ENCODE measurements at regions not wholly inside any gene's neighbourhood (a gene's known extent, or its start where the extent isn't known, plus 50 kb on each side); places are given as distances from the start of the nearest gene placed in this dataset.
"Not testable (repeated sequence)": the region's sequence is repeated elsewhere in the genome, so short reads cannot be mapped to it uniquely, and the experiment has no call there.

DNA sequence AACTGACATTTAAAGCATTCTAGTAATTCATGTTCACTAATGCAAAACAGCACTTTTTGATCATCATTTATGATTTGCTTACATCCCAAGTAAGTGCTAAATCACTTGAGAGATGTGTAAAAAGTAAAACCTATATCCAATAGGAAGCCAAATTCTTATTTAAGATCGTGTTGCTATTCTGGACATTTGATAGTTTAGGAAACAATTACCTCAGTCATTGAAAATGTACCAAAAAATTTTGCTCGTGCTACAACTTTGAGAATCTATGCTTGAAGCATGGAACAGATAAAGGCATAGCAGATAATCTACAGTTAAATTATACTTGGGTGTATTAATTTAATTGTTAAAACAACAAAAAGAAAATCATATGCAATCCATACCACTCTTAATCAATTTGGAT lies 571.6 kb upstream of the NR2F2 start:
- DNase-seq (ENCODE audit: low spot score): no peak

DNA sequence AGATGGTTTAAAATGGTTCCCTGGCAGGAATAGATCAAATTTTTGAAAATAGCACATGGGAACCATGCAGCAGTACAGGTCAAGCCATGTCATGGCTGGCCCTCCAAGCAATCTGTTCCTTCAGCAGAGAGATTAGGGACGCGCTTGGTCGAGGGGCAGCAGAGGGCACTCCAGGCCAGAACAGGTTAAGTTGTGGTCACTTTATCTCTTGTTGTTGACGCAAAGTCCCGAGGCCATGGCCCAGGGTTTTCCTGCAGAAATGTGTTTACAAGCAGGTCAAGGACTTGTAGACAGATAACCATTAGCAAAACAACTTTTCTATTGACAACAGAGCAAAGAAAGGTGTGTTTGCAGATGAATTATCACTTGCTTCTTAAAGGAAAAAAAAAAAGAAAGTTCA lies 570.0 kb upstream of the NR2F2 start:
- DNase-seq (ENCODE audit: low spot score): peak; percentile 83

DNA sequence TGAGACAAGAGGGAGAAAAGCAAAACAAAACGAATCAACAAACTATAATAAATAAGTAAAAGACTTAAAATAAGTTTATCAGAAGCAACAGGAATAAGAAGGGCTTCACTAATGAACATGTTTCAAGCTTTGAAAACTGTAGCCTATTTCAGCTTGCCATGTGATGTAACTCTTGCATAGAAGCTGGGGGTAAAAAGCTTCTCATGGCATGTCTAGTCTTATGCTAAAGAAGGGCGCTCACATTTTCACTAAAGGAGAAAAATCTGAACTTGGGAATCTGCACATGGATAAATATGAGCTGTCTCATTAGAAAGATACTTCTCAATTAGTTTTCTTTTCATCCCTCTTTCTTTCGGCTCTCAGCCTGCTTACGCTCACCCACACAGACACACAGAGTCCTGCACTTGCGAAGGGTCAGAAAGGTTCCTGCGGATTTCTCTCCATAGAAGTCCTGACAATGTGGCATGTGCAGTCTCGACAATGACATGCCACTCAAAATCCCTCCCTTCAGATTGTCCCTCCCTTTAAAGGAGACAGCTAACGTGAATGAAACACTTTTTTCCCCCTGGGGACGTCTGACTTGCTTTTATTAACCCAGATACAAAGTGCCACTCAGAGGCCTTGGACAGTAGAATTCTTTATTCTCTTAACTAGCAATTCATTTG lies 568.9 kb upstream of the NR2F2 start:
- DNase-seq (ENCODE audit: low spot score): peak; percentile 58

DNA sequence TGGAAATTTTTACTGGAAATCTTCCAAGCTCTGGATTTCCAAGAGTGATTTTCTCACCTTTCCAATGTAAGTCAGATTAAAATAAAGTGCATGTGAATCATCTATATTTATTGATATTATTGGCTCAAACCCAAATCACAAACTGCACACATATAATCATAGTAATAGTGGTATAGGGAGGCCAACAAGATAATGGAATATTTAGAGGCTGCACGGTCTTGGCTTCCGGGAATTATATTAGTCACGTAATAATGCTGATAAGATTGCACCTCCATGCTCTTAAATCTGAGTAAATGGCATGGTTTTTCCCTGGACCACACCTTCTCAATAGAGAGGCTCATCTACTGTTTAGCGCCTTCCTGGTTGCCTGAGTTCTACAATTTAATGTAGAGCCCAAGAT lies 567.1 kb upstream of the NR2F2 start:
- no peak for DNase-seq (ENCODE audit: low spot score)

DNA sequence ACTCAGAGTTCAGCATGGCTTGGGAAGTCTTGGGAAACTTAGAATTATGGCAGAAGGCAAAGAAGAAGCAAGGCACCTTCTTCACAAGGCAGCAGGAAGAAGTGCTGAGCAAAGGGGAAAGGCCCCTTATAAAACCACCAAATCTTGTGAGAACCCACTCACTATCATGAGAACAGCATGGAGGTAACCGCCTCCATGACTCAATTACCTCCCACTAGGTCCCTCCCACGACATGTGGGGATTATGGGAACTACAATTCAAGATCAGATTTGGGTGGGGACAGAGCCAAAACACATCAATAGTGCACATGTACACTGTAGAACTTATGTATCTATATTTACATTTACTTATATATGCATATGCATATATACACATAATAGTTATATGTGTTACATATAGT lies 565.3 kb upstream of the NR2F2 start:
- no peak for DNase-seq (ENCODE audit: low spot score)

DNA sequence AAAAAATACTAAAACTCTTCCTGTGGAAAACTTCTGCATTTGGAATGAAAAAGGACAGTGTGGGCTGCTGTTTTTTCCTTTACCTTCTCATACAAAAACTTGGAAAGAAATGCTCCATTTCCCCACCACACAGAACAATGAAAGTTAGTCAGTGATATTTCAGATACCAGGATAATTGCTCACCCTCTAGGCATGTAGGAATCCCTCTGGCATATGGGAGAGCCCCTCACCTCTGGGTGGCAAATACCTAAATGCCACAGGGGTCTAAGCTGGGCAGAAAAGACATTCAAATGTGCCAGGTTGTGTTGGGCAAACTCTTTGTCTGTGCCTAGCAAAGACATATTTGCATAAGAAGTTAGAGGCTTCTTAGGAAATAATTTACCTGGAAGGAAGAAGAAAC lies 560.3 kb upstream of the NR2F2 start:
- DNase-seq (ENCODE audit: low spot score): no peak

DNA sequence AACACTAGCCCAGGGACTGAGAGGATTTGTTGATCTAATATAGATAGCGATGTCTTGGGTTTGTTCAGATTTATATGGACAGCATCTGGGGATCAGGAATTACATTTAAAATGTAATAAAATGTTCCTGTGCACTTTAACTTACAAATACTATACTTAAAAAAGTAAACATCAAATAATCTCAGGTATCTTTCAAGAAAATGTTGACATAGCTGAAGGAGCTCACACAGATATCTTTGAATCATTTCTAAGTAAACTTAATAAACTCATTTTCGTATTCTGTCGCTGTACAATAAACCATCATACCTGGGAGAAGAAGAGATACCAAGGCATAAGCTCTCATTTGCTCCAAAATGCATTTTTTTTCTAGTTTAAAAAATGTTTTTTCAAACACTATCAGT lies 557.5 kb upstream of the NR2F2 start:
- no peak for DNase-seq (ENCODE audit: low spot score)

DNA sequence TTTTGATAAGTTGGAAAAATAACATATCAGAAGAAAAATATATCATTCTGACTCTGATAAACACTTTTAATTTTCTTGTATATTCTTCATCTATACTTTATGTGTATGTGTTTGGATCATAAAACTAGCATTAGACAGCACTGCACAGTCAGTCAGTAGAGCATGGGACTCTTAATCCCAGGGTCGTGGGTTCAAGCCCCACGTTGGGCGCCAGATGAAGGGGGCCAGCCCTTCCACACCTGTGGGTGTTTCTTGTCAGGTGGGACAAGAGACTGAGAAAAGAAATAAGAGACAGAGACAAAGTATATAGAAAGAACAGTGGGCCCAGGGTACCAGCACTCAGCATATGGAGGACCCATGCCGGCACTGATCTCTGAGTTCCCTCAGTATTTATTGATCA lies 546.0 kb upstream of the NR2F2 start:
- no peak for DNase-seq (ENCODE audit: low spot score)

DNA sequence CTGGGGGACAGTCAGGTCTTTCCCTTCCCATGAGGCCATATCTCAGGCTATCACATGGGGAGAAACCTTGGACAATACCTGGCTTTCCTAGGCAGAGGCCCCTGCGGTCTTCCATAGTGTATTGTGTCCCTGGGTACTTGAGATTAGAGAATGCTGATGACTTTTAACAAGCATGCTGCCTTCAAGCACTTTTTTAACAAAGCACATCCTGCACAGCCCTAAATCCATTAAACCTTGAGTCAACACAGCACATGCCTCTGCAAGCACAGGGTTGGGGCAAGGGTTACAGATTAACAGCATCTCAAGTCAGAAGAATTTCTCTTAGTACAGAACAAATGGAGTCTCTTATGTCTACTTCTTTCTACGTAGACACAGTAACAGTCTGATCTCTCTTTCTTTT lies 545.2 kb upstream of the NR2F2 start:
- DNase-seq (ENCODE audit: low spot score): not testable (repeated sequence)

DNA sequence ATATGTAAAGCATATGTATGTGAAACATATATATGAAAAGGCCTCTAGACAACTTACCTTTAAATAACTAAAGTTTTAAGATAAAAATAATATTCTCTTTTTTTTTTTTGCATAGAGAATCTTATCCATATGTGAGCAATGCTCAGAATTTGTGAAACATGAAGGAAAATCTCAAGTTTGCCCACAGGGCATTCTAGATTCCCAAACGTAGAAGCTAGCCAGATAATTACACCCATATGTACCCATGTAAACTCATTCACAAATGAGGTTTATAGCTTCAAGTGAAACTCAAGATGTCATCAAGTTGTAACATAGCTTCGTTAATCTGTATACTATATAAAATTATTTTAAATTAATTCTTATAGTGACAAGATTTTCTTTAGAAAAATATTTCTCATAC lies 537.3 kb upstream of the NR2F2 start:
- DNase-seq (ENCODE audit: low spot score): no peak

DNA sequence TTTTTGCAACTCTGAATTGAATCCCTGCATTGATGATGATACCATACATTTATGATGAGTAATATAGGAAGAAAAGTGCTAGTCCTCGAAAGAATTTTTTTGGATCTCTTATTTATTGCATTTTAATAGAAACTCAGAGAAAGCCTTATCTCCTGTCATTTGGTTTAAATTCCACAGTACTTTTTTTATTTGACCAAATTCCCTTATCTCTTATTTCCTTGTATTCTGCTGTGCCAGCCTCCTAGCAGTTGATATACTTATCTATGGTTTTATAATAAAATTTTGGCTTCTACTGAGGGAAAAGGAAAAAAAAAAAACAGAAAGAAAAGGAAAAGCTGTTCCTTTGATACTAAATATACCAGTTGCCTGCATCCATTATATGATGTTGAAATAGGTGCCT lies 535.1 kb upstream of the NR2F2 start:
- no peak for DNase-seq (ENCODE audit: low spot score)

DNA sequence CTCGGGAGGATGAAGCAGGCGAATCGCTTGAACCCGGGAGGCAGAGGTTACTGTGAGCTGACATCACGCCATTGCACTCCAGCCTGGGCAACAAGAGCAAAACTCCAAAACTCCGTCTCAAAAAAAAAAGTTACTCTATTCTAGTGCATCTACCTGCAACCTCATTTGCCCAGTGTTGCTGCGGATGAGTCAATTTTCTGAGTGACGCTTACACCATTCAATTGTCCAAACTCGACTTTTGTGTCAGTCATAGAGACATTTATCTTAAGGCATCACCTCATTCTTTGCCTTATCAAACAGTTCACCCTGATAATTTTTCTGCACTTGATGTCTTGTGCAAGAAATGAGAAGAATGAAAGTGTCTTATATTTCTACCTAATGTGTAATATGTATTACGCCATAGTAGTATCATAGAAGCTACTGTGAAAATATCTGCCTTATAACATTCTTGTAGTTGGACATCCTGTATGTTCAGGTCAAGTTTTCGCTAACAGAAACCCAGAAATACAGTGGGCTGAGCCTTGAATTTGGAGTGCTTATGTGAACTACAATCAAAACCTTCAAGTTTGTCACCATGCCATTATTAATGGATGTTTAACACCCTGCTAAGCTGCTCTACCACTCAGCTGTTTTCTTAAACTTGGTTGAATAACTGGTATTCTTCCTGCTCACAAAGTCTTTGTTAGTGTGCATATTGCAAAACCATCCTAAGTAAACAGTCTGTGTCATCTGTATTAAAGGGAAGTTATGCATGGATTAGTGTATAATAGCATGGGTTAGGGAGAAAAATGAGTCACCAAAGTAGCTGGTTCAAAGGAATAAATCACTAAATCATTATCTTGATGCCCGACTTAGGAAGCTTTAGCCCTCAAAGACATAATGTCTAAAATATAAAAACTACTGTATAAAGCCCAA lies 531.0 kb upstream of the NR2F2 start:
- DNase-seq (ENCODE audit: low spot score): no peak

DNA sequence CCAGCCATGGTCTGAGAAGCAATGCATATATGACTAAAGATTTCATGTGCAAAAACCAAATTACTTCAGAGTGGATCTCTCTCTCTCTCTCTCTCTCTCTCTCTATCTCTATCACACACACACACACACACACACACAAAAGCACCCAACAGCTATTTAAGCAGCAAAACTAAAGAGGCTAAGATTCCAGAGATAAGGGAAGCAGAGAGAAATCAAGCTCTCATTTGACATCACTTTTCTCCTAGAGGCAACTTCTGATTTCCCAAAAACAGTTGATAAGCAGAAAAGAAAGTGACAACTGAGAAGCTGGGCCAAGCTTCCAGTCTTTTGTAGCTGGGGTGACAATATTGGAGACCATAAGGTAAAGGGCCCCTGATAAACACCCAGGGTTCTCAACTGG lies 526.0 kb upstream of the NR2F2 start:
- DNase-seq (ENCODE audit: low spot score): no peak

DNA sequence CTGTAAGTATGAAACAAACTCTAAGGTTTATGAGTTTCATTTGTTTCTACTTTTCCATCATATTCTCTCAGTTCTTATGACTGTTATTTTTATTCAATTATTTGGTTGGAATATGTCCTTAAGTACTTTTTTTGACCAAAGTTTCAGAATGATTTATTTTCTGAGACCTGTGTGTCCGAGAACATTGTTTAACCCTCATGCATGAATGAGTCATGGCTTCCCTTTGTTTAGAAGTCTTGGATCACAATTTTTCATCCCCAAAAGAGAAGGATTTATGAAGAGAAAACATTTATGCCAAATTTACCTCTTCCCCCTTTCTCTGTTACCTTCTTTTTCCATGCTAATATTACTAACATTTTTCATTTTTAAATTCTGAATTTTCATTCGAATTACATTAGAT lies 518.0 kb upstream of the NR2F2 start:
- no peak for DNase-seq (ENCODE audit: low spot score)

DNA sequence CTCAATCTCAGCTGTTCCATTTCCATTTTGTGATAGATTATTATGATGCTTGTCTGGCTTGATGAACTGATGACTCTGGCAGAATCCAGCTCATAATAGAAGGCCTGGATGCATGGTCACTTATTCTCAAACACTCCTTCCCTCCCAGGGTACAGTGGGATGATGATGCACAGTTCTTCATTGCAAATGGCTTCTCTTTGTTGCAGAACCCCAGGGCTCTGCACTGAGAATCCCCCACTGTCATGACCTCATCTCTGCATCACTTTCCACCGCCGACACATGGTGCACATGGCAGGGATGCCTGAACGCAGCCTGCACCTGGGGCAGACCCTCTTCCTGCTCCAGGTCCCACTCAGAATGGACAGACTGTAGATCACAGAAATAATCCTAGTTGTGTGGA lies 515.6 kb upstream of the NR2F2 start:
- no peak for DNase-seq (ENCODE audit: low spot score)

DNA sequence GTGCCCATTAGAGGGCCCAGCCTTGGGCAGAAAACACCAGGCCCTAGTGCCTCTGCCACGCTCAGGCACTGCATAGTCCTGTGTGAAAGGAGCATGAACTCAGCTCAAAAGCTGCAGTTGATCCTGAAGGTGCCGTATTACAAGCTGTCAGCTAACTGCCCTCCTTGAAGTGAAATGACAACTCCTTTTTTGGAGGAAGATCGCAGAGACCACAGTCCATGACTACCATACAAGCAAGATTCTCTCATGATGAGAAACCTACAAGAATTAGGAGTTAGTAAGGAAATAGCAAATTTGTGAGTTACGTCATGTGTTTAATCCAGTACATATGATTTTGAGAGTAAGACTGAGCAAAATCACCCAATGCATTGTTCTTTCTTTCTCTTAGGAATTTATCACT lies 513.9 kb upstream of the NR2F2 start:
- DNase-seq (ENCODE audit: low spot score): no peak

DNA sequence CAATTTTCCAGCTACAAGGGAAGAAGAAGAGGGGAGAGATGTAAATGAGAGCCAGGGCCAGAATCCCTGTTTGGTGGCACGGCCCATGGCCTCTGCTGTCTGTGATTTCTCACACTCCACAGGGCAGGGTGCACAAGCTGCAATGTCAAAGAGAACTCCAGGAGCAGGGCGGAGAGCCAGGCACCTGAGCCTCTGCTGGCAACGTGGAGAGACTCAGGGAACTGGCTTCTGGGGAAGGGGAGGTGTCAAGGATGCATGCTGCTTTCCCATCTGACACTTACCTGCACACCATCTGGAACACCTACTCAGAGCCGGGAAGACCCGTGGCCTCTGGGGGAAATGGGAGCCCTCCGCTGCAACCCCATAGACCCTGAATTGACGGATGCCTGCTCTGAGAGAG lies 507.5 kb upstream of the NR2F2 start:
- no peak for DNase-seq (ENCODE audit: low spot score)

DNA sequence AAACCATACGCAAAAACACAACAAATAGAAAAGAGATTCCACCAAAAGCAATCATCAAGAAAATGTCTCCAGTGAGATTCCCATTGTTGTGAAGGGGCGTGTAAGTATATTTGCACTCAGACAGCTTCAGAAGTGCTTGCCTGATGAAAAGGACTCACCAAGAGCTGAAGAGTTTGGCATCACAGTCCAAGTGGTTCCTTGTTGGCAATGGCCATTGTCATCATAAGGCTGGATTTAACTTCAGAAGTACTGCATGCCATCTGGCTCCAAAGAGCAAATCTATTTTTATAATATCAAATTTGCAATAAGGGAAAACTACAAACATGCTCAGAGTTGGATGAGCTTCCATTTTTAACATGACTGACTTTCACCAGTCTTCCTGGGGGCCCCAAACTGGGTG lies 505.3 kb upstream of the NR2F2 start:
- no peak for DNase-seq (ENCODE audit: low spot score)

DNA sequence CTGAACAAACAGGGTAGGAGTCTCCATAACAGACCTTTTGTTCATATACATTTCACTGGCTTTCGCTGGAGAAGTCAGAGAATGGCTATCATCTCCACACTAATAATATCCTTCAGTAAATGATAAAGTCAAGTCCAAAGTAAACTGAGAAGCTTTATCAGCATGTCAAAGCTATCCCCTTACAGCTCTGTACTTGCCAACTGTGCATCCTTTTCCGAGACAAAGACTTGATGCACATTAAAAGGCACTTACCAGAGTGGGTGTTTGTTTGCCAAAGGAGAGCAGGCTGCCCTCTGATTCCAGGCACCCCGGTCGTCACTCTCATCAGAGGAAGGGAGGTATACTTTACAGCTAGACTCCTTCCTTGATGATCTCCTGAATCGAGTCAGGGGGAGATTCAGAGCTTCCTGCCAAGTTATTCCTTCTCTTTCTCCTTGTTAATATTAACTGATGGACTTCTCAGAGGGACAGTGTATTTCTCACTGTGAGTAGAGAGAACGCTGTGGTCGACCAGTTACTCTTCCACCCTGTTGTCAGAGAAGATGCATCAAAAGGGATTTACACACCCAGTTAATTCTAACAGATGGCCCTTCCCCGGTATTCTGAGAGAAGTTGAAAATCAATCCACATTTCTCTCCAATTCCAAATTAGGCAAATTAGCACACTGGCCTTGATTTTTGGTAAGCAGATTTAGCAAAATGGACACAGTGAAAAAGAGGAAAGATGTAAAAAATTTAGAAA lies 504.7 kb upstream of the NR2F2 start:
- DNase-seq (ENCODE audit: low spot score): no peak

DNA sequence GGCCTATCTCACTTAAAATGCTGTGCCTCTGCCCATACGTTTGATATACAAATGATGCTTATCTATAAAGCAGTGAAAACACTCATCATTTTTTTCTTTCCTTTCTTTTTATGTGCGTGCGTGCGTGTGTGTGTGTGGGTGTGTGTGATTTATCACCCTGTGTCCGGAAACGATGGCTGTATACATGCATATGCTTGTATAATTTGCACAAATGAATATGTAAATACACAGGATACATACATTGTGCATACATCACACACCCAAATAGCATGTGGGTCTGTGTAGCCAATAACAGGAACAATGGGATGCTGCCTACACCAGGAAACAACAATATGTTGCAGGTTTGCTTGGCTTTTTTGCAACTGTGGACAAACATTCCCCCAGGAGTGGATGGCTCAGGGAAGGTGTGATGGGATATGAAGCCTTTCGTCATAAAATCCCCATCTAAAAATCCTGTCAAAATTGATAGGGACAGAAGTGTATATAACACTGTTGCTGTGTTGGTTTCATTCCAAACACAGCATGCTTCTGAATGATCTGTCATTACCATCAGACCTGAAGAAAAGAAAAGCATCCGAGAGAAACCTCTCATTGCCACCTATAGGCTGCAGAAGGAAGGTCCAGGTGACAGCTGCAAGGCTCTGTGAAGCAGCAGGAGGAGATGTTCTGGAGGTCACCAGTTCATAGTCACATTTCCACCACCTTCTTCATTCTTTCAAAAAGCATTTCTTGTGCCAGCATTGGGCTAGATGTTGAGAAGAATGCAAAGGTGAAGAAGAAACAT lies 503.9 kb upstream of the NR2F2 start:
- DNase-seq (ENCODE audit: low spot score): no peak

DNA sequence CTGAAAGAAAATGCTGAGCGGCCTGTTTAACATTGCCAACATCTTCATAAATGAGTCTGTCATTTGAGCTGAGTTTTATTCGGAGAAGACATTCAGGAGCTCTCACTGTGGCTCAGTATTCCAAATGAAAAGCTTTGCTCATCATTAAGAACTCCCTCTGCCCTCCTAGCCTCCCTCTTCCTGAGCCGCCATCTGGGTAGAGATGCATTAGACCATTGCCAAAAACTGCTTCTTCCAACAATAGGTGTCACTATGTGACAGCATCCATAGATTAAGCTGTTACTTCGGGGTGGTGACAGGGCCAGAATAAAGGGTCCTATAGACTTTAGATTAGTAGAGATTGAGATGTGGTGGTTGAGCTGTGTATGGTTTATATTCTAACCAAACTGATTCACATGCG lies 501.4 kb upstream of the NR2F2 start:
- no peak for DNase-seq (ENCODE audit: low spot score)

DNA sequence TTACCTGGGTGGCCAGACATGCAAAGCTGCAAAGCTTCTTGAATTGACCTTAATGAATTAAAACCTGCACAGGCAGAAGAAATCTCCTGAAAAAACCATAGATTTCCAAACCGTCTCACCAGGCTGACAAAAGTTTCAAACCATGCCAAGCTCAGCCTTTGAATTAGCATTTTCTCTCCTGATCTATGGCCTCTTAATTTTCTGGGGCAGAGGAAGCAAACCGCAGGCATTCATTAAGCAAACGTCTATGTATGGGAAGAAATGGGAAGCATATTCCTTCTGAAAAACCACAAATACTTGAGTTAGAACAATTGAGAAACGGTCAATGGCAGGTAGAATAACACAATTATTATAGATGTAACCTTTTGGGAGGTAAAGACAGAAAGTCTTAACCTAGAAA lies 500.2 kb upstream of the NR2F2 start:
- DNase-seq (ENCODE audit: low spot score): no peak

All from ecto neural progenitor cell (in vitro differentiated cells).